ENCODE measurements at regions not wholly inside any gene's neighbourhood (a gene's known extent, or its start where the extent isn't known, plus 50 kb on each side); places are given as distances from the start of the nearest gene placed in this dataset.

DNA sequence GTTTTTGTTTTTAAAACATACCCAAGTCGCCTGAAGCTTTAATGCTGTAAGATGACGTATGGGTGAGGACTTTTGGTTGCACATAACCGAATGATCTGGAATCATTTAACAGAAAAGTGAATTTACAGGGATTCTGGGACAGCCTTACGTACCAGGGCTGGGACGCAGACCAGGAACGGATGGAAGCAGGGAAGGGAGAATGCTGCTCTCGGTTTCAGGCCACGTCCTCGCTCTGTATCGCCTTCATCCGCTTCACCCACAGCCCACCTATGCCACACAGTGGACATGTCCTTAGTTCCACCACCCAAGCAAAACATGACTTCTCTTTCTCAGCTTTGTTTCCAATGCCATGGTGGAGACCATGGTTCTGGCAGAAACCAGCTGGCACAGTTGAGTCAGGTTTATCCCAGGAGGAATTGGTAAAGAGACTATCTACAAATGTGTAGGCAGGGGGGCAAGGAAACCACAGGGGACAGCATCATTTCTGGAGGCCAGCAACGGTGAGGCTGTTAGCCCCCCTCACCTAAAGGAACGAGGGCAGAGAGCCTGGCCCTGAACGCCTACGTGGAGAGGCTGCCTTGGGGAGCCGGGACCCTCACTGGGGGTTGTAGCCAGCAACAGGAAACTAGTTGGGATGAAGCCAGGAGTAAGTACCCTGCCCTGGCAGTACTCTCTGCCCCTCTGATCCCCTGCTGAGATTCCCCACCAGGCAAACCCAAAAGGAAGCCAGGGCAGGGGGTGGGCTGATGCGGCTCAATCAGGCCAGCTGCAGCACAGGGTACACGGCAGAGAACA, 132.5 kb downstream of the NDUFA10 start:
- Histone ChIP-seq H3K4me3 (ENCODE audit: control insufficient read depth in 1 of 2, extremely low read depth in 1 of 2, low read length in 1 of 2) (no peak overlapping the region), H3K36me3 (ENCODE audit: control insufficient read depth in 2 of 2, extremely low read depth in 1 of 2, insufficient read depth in 1 of 2, low read length in 1 of 2) (no peaks in the 10 kb centered on the region), H3K27me3 (replicated peaks in 1 of 2; ENCODE audit: control insufficient read depth in 2 of 2, extremely low read depth in 1 of 2, insufficient read depth in 2 of 2, low read length in 1 of 2) (peaks cover 0 to 31% of the 10 kb centered on the region in 2 experiments), H3K9me3 (no peaks in the 10 kb centered on the region), H3K4me1 (ENCODE audit: control insufficient read depth in 1 of 2, extremely low read depth in 1 of 2, insufficient read depth in 2 of 2, low read length in 2 of 2) (no peaks in the 10 kb centered on the region), H3K27ac (ENCODE audit: low read length) (no peak overlapping the region)
- DNase-seq, result peak in 1 of 35 experiments; percentile 12
- Mint-ChIP-seq H3K4me3 (no peak overlapping the region), H3K27ac (no peak overlapping the region), H3K27me3 (peaks cover 14 to 21% of the 10 kb centered on the region in 2 donors), H3K4me1 (no peaks in the 10 kb centered on the region), H3K9me3 (no peaks in the 10 kb centered on the region), H3K36me3 (no peaks in the 10 kb centered on the region)
- 88% methylated on average over 9 of the region's 18 CpGs for WGBS (ENCODE audit: insufficient coverage)
- ATAC-seq (replicated peaks in 1 of 4), result no peak
- CTCF ChIA-PET, result no interaction called here
- POLR2A ChIA-PET, result interaction anchor here in 1 of 2 donors (0.5 kb wide), 1 partner anchor 643 kb away, joined by 3 read pairs; no protein-coding TSS in a partner anchor

DNA sequence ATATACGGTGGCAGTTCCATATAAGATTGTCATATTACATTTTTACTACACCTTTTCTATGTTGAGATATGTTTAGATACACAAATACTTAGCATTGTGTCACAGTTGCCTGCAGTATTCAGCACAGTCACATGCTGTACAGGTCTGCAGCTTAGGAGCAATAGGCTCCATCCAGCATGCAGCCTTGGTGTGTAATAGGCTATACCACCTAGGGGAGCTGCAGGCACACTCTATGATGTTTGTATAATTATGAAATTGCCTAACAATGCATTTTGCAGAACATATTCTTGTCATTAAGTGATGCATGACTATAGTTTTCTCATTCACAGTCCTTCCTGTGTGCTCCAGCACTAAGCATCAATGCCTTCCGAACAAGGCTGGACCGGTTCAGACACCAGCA, 133.4 kb downstream of the NDUFA10 start:
- Mint-ChIP-seq H3K4me3 (no peak overlapping the region), H3K36me3 (no peaks in the 10 kb centered on the region), H3K9me3 (peaks cover 0 to 3% (median 2%) of the 10 kb centered on the region in 3 donors), H3K4me1 (no peaks in the 10 kb centered on the region), H3K27ac (no peak overlapping the region), H3K27me3 (peaks cover 14 to 20% of the 10 kb centered on the region in 2 donors)
- H3K36me3 ChIP-seq (ENCODE audit: control insufficient read depth in 2 of 2, extremely low read depth in 1 of 2, insufficient read depth in 1 of 2, low read length in 1 of 2), result no peaks in the 10 kb centered on the region
- no peak overlapping the region for H3K4me3 ChIP-seq (ENCODE audit: control insufficient read depth in 1 of 2, extremely low read depth in 1 of 2, low read length in 1 of 2)
- CTCF ChIA-PET, result no interaction called here
- no peak overlapping the region for H3K27ac ChIP-seq (ENCODE audit: low read length)
- H3K27me3 ChIP-seq (replicated peaks in 1 of 2; ENCODE audit: control insufficient read depth in 2 of 2, extremely low read depth in 1 of 2, insufficient read depth in 2 of 2, low read length in 1 of 2), result peaks cover 0 to 28% of the 10 kb centered on the region in 2 experiments
- no peak for ATAC-seq (replicated peaks in 1 of 4)
- no peaks in the 10 kb centered on the region for H3K9me3 ChIP-seq
- no peaks in the 10 kb centered on the region for H3K4me1 ChIP-seq (ENCODE audit: control insufficient read depth in 1 of 2, extremely low read depth in 1 of 2, insufficient read depth in 2 of 2, low read length in 2 of 2)
- DNase-seq, result no peak
- WGBS (ENCODE audit: insufficient coverage), result 100% methylated on average over 2 of the region's 3 CpGs
- POLR2A ChIA-PET, result no interaction called here

DNA sequence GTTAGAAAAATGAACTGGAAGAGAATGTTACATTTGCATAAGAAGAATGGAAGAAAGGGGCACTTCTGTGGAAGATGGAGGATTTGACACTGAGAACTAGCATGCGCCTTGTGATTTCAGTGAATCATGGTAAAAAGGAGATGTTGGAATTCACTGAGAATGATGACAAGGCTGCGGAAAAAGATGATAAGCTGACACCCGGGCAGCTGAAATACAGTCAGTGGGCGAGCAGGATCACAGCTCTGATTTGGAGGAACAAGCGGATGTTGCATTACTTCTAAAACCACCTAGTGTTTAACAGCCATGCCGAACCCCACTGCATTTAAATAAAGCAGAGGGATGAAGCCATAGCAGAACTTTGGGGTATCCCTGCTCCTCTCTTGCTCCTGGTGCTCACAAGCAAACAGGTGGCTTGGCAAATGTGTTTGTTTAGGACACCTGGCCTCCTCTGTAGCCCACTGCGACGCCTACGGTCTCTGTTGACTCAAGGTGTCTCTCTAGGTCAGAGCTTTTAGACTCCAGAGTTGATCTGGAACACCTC, 134.9 kb downstream of the NDUFA10 start:
- WGBS (ENCODE audit: insufficient coverage), result 92% methylated on average over 9 of the region's 9 CpGs
- Histone ChIP-seq H3K9me3 (no peaks in the 10 kb centered on the region), H3K4me3 (ENCODE audit: control insufficient read depth in 1 of 2, extremely low read depth in 1 of 2, low read length in 1 of 2) (no peak overlapping the region), H3K4me1 (ENCODE audit: control insufficient read depth in 1 of 2, extremely low read depth in 1 of 2, insufficient read depth in 2 of 2, low read length in 2 of 2) (no peaks in the 10 kb centered on the region), H3K36me3 (ENCODE audit: control insufficient read depth in 2 of 2, extremely low read depth in 1 of 2, insufficient read depth in 1 of 2, low read length in 1 of 2) (no peaks in the 10 kb centered on the region), H3K27ac (ENCODE audit: low read length) (no peak overlapping the region), H3K27me3 (replicated peaks in 1 of 2; ENCODE audit: control insufficient read depth in 2 of 2, extremely low read depth in 1 of 2, insufficient read depth in 2 of 2, low read length in 1 of 2) (peaks cover 0 to 23% of the 10 kb centered on the region in 2 experiments)
- ATAC-seq (replicated peaks in 1 of 4) (no peak), DNase-seq (peak in 1 of 35 experiments; percentile 8)
- CTCF ChIA-PET, result interaction anchor here (0.7 kb wide), 2 partner anchors 10 to 997 kb away, joined by 3 to 4 read pairs; no protein-coding TSS in a partner anchor
- Mint-ChIP-seq H3K36me3 (no peaks in the 10 kb centered on the region), H3K27ac (no peak overlapping the region), H3K4me1 (no peaks in the 10 kb centered on the region), H3K4me3 (no peak overlapping the region), H3K9me3 (peaks cover 0 to 11% (median 9%) of the 10 kb centered on the region in 3 donors), H3K27me3 (peaks cover 14% of the 10 kb centered on the region in 2 donors)
- POLR2A ChIA-PET, result no interaction called here

DNA sequence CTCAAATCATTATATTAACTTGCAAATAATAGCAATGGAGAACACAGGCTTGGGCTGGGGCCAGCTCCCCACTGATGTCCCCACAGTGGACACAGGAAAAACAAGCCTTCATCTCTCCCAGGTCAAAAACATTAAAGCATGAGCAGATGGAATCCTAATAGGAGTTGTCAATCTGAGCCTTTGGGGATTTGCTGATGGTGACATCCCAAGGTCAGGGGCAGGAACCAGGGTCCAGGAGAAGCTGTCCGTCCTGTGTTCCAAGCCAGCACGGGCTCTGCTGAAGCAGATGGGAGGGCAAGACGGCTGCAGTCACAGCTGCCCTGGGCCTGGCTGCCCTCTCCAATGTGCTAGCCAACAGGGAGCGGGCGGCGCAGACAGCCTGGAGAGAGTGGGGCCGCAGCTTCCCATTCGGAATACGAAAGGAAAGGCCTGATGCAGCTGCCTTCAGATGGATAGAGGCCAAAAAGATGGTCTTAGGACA, 135.5 kb downstream of the NDUFA10 start:
- Mint-ChIP-seq H3K9me3 (peaks cover 2 to 15% (median 12%) of the 10 kb centered on the region in 3 donors), H3K27ac (no peak overlapping the region)

DNA sequence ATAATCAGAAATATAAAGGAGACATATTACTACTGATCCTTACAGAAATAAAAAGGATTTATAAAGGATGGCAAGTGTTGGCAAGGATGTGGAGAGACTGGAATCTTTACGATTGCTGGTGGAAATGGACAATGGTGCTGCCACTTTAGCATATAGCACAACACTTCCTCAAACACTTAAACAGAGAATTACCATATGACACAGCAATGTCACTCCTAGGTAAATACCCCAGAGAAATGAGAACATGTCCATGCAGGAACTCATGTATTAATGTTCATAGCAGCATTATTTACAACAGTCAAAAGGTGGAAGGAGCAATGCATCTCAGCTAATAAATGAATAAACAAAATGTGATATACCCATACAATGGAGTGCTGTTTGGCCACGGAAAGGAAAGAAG, 137.5 kb downstream of the NDUFA10 start:
- Histone ChIP-seq H3K36me3 (ENCODE audit: control insufficient read depth in 2 of 2, extremely low read depth in 1 of 2, insufficient read depth in 1 of 2, low read length in 1 of 2) (no peaks in the 10 kb centered on the region), H3K4me1 (ENCODE audit: control insufficient read depth in 1 of 2, extremely low read depth in 1 of 2, insufficient read depth in 2 of 2, low read length in 2 of 2) (peaks cover 0 to 1% of the 10 kb centered on the region in 2 experiments), H3K4me3 (ENCODE audit: control insufficient read depth in 1 of 2, extremely low read depth in 1 of 2, low read length in 1 of 2) (no peak overlapping the region), H3K9me3 (no peaks in the 10 kb centered on the region), H3K27me3 (replicated peaks in 1 of 2; ENCODE audit: control insufficient read depth in 2 of 2, extremely low read depth in 1 of 2, insufficient read depth in 2 of 2, low read length in 1 of 2) (peaks cover 0 to 4% of the 10 kb centered on the region in 2 experiments), H3K27ac (ENCODE audit: low read length) (no peak overlapping the region)
- ATAC-seq (replicated peaks in 1 of 4), result no peak
- ChIA-PET POLR2A (no interaction called here), CTCF (no interaction called here)
- H3K4me3 Mint-ChIP-seq, result no peak overlapping the region
- no peaks in the 10 kb centered on the region for H3K27me3 Mint-ChIP-seq
- peaks cover 5% of the 10 kb centered on the region for H3K36me3 Mint-ChIP-seq
- H3K9me3 Mint-ChIP-seq, result peaks cover 4 to 19% (median 15%) of the 10 kb centered on the region in 3 donors
- H3K27ac Mint-ChIP-seq, result no peak overlapping the region
- DNase-seq, result no peak
- no CpG with 5 or more reads among the region's 2 CpGs for WGBS (ENCODE audit: insufficient coverage)
- peaks cover 0 to under 1% (median 0%) of the 10 kb centered on the region in 3 donors for H3K4me1 Mint-ChIP-seq

More for the DNA sequence above, 135.5 kb downstream of the NDUFA10 start:
- ChIA-PET POLR2A (no interaction called here), CTCF (no interaction called here)
- Histone ChIP-seq H3K4me1 (ENCODE audit: control insufficient read depth in 1 of 2, extremely low read depth in 1 of 2, insufficient read depth in 2 of 2, low read length in 2 of 2) (no peaks in the 10 kb centered on the region), H3K27me3 (replicated peaks in 1 of 2; ENCODE audit: control insufficient read depth in 2 of 2, extremely low read depth in 1 of 2, insufficient read depth in 2 of 2, low read length in 1 of 2) (peaks cover 0 to 18% of the 10 kb centered on the region in 2 experiments), H3K4me3 (ENCODE audit: control insufficient read depth in 1 of 2, extremely low read depth in 1 of 2, low read length in 1 of 2) (no peak overlapping the region), H3K27ac (ENCODE audit: low read length) (no peak overlapping the region), H3K36me3 (ENCODE audit: control insufficient read depth in 2 of 2, extremely low read depth in 1 of 2, insufficient read depth in 1 of 2, low read length in 1 of 2) (no peaks in the 10 kb centered on the region), H3K9me3 (no peaks in the 10 kb centered on the region)
- no peak for ATAC-seq (replicated peaks in 1 of 4)
- peaks cover 2% of the 10 kb centered on the region for H3K36me3 Mint-ChIP-seq
- H3K4me1 Mint-ChIP-seq, result no peaks in the 10 kb centered on the region
- WGBS (ENCODE audit: insufficient coverage), result 91% methylated on average over 9 of the region's 9 CpGs
- DNase-seq, result peak in 1 of 35 experiments; percentile 17
- H3K4me3 Mint-ChIP-seq, result no peak overlapping the region
- peaks cover 8 to 10% of the 10 kb centered on the region in 2 donors for H3K27me3 Mint-ChIP-seq

DNA sequence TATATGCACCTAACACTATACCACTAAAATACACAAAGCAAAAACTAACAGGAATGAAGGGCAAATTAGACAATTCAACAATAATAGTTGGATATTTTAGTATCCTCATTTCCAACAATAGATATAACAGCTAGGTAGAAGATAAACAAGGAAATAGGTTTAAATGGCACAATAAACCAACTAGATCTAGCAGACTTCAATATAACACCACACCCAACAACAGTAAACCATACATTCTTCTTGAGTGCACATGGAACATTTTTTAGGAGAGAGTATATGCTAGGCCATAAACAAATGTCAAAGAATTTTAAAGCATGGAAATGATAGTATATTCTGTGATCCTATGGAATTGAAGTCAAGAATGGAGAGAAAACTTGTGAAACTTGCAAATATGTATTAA, 138.4 kb downstream of the NDUFA10 start:
- Histone ChIP-seq H3K27ac (ENCODE audit: low read length) (no peak overlapping the region), H3K4me1 (ENCODE audit: control insufficient read depth in 1 of 2, extremely low read depth in 1 of 2, insufficient read depth in 2 of 2, low read length in 2 of 2) (peaks cover 0 to 9% of the 10 kb centered on the region in 2 experiments), H3K4me3 (ENCODE audit: control insufficient read depth in 1 of 2, extremely low read depth in 1 of 2, low read length in 1 of 2) (no peak overlapping the region), H3K36me3 (ENCODE audit: control insufficient read depth in 2 of 2, extremely low read depth in 1 of 2, insufficient read depth in 1 of 2, low read length in 1 of 2) (no peaks in the 10 kb centered on the region), H3K9me3 (no peaks in the 10 kb centered on the region), H3K27me3 (replicated peaks in 1 of 2; ENCODE audit: control insufficient read depth in 2 of 2, extremely low read depth in 1 of 2, insufficient read depth in 2 of 2, low read length in 1 of 2) (peaks cover 0 to 12% of the 10 kb centered on the region in 2 experiments)
- Mint-ChIP-seq H3K9me3 (peaks cover 4 to 19% (median 15%) of the 10 kb centered on the region in 3 donors), H3K27ac (no peak overlapping the region), H3K4me1 (peaks cover 3 to 8% (median 6%) of the 10 kb centered on the region in 3 donors), H3K27me3 (peaks cover 3 to 6% of the 10 kb centered on the region in 2 donors), H3K4me3 (no peak overlapping the region), H3K36me3 (peaks cover 5% of the 10 kb centered on the region)
- DNase-seq (no peak), ATAC-seq (replicated peaks in 1 of 4) (no peak)
- CTCF ChIA-PET, result no interaction called here
- POLR2A ChIA-PET, result no interaction called here
